SU-DHL-6 (cell line): ENCODE measurements at regions not wholly inside any gene's neighbourhood (a gene's known extent, or its start where the extent isn't known, plus 50 kb on each side); places are given as distances from the start of the nearest gene placed in this dataset.
"Not testable (repeated sequence)": the region's sequence is repeated elsewhere in the genome, so short reads cannot be mapped to it uniquely, and the experiment has no call there.

ENCODE experiments used
- H2AFZ ChIP-seq: fragments of 200-600 bp; sonication (generic); 2 replicates; pipeline ENCODE4 v1.6.1; 2014; ENCODE audit warnings: low read depth, mild to moderate bottlenecking, moderate library complexity, mixed read lengths, antibody characterized with exemption, low read length; ENCODE audit not compliant: severe bottlenecking
- H3F3A ChIP-seq: fragments of 200-600 bp; shearing (Covaris generic); 2 replicates; pipeline ENCODE4 v1.6.0; 2016; ENCODE audit warnings: antibody characterized with exemption, mild to moderate bottlenecking; ENCODE audit not compliant: insufficient read depth
- H3K27ac ChIP-seq: fragments of 200-600 bp; sonication (generic); 2 replicates; pipeline ENCODE4 v1.5.1; 2016; ENCODE audit warnings: low read depth, mild to moderate bottlenecking, low read length, moderate library complexity, mixed read lengths
- H3K27me3 ChIP-seq: fragments of 200-600 bp; sonication (generic), shearing (Covaris generic); 2 replicates; pipeline ENCODE4 v1.6.0; 2014; ENCODE audit warnings: mild to moderate bottlenecking, low read length
- H3K36me3 ChIP-seq: fragments of 200-600 bp; sonication (generic); 2 replicates; pipeline ENCODE4 v1.6.1; 2014; ENCODE audit warnings: mild to moderate bottlenecking, low read length, mixed read lengths
- H3K4me2 ChIP-seq: fragments of 300-600, 200-600 bp; shearing (Covaris generic), sonication (generic); 2 replicates; pipeline ENCODE4 v1.6.0; 2014; ENCODE audit warnings: low read length, low read depth, mild to moderate bottlenecking; ENCODE audit not compliant: poor library complexity, severe bottlenecking
- H3K4me3 ChIP-seq: fragments of 200-600 bp; sonication (generic); 2 replicates; pipeline ENCODE4 v1.5.1; 2014; ENCODE audit warnings: antibody characterized with exemption, low read length, mild to moderate bottlenecking, mixed read lengths; ENCODE audit not compliant: insufficient read depth, poor library complexity, severe bottlenecking
- H3K79me2 ChIP-seq: fragments of 200-600 bp; sonication (generic); 2 replicates; pipeline ENCODE4 v1.6.1; 2014; ENCODE audit warnings: mild to moderate bottlenecking, low read length, moderate library complexity; ENCODE audit not compliant: insufficient read depth
- H3K9ac ChIP-seq: fragments of 200-600 bp; sonication (generic); 2 replicates; pipeline ENCODE4 v1.7.0; 2014; ENCODE audit warnings: mild to moderate bottlenecking, low read length
- H3K9me2 ChIP-seq: fragments of 200-600 bp; sonication (generic); replicated peaks from 2 replicates; pipeline ENCODE4 v1.6.1; 2014; ENCODE audit warnings: low read length; ENCODE audit not compliant: insufficient read depth
- H3K9me3 ChIP-seq: fragments of 200-600 bp; sonication (generic); 2 replicates; pipeline ENCODE4 v1.6.1; 2014; ENCODE audit warnings: low read length, mixed read lengths; ENCODE audit not compliant: insufficient read depth
- H4K20me1 ChIP-seq: fragments of 200-600 bp; sonication (generic); 2 replicates; pipeline ENCODE4 v1.6.1; 2014; ENCODE audit warnings: low read depth, mild to moderate bottlenecking, antibody characterized with exemption, low read length, moderate library complexity, mixed read lengths
- EZH2phosphoT487 ChIP-seq: fragments of 200-600 bp; sonication (generic), shearing (Covaris generic); conservative IDR thresholded peaks from 2 replicates; pipeline ENCODE4 v1.6.1; 2018; ENCODE audit warnings: mild to moderate bottlenecking, antibody characterized with exemption, low read length, moderate library complexity, mixed read lengths
- TF ChIP-seq, protein P1 (sequence below): fragments of 200-600 bp; sonication (generic); IDR thresholded peaks from one replicate; pipeline ENCODE4 v1.5.1; 2017; ENCODE audit warnings: antibody characterized with exemption, mild to moderate bottlenecking, low read length, moderate library complexity; ENCODE audit not compliant: insufficient read depth, poor library complexity, severe bottlenecking

GRCh38 chr6:121594053-121594452 is 158.6 kb downstream of the GJA1 start:
- Histone ChIP-seq H3K79me2 (no peaks in the 10 kb centered on the region), H2AFZ (no peak overlapping the region), H3K27ac (no peak overlapping the region), H3K9me2 (no peaks in the 10 kb centered on the region), H3K4me2 (no peak overlapping the region), H3K36me3 (no peaks in the 10 kb centered on the region), H3K9me3 (no peaks in the 10 kb centered on the region), H3K9ac (no peak overlapping the region), H3F3A (no peaks in the 10 kb centered on the region), H4K20me1 (no peaks in the 10 kb centered on the region), H3K27me3 (no peaks in the 10 kb centered on the region), H3K4me3 (no peak overlapping the region)
- TF ChIP-seq EZH2phosphoT487, result no peak
- TF ChIP-seq, protein P1, sequence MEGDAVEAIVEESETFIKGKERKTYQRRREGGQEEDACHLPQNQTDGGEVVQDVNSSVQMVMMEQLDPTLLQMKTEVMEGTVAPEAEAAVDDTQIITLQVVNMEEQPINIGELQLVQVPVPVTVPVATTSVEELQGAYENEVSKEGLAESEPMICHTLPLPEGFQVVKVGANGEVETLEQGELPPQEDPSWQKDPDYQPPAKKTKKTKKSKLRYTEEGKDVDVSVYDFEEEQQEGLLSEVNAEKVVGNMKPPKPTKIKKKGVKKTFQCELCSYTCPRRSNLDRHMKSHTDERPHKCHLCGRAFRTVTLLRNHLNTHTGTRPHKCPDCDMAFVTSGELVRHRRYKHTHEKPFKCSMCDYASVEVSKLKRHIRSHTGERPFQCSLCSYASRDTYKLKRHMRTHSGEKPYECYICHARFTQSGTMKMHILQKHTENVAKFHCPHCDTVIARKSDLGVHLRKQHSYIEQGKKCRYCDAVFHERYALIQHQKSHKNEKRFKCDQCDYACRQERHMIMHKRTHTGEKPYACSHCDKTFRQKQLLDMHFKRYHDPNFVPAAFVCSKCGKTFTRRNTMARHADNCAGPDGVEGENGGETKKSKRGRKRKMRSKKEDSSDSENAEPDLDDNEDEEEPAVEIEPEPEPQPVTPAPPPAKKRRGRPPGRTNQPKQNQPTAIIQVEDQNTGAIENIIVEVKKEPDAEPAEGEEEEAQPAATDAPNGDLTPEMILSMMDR, result no peak

DNA sequence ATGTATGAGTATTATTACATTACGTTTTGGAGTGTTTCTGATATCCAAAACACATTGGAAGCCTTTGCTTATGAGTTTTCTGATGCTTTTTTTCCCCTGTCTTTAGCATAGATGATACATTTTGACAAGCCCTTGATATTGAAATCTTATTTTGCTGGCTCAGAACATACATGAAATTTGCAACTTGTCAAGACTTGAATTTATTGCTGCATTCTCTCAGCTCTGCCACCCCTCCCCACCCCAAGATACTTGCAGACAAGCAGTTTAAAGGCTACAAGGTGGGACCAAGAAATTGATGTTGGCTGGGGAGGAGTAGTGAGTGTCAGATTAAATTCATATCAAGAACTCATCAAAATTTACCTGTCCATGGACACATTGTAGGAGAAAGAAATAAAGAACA is 160.2 kb downstream of the GJA1 start:
- H3K9me3 ChIP-seq, result no peaks in the 10 kb centered on the region
- no peak overlapping the region for H3K4me3 ChIP-seq
- TF ChIP-seq, protein P1, result no peak
- no peak for TF ChIP-seq EZH2phosphoT487

DNA sequence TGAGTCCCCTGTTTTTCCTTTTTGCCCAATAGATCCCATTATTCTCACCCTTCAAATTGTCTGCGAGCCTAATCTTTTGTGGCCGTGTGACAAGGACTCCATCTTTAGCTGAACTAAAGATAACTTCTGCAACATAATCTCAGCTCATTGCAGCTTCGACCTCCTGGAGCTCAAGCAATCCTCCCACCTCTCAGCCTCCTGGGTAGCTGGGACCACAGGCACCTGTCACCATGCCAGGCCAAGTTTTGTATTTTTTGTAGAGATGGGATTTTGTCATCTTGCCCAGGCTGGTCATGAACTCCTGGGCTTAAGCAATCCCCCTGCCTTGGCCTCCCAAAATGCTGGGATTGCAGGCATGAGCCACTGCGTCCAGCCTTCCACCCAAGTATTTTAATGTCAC is 161.0 kb downstream of the GJA1 start:
- H3K9me3 ChIP-seq, result no peaks in the 10 kb centered on the region
- H3K79me2 ChIP-seq, result no peaks in the 10 kb centered on the region
- H3K27ac ChIP-seq, result no peak overlapping the region
- no peaks in the 10 kb centered on the region for H4K20me1 ChIP-seq
- H3K4me3 ChIP-seq, result no peak overlapping the region
- no peak overlapping the region for H3K4me2 ChIP-seq
- no peak overlapping the region for H3K9ac ChIP-seq
- no peak overlapping the region for H2AFZ ChIP-seq
- no peaks in the 10 kb centered on the region for H3K9me2 ChIP-seq
- TF ChIP-seq, protein P1, result no peak
- no peak for TF ChIP-seq EZH2phosphoT487
- no peaks in the 10 kb centered on the region for H3K36me3 ChIP-seq
- no peaks in the 10 kb centered on the region for H3F3A ChIP-seq
- H3K27me3 ChIP-seq, result no peaks in the 10 kb centered on the region

More for the DNA sequence above, 160.2 kb downstream of the GJA1 start:
- H3K27ac ChIP-seq, result no peak overlapping the region
- no peaks in the 10 kb centered on the region for H3K36me3 ChIP-seq
- H3K27me3 ChIP-seq, result no peaks in the 10 kb centered on the region
- H4K20me1 ChIP-seq, result no peaks in the 10 kb centered on the region
- no peak overlapping the region for H3K9ac ChIP-seq
- H3K4me2 ChIP-seq, result no peak overlapping the region
- no peaks in the 10 kb centered on the region for H3K9me2 ChIP-seq
- no peaks in the 10 kb centered on the region for H3F3A ChIP-seq
- no peak overlapping the region for H2AFZ ChIP-seq
- H3K79me2 ChIP-seq, result no peaks in the 10 kb centered on the region

- Histone ChIP-seq H3K9me3 (no peaks in the 10 kb centered on the region), H3K27me3 (no peaks in the 10 kb centered on the region), H3K4me3 (no peak overlapping the region), H3F3A (no peaks in the 10 kb centered on the region), H3K9me2 (no peaks in the 10 kb centered on the region), H3K4me2 (no peak overlapping the region), H3K79me2 (no peaks in the 10 kb centered on the region), H2AFZ (no peak overlapping the region), H3K27ac (no peak overlapping the region), H4K20me1 (no peaks in the 10 kb centered on the region), H3K9ac (no peak overlapping the region), H3K36me3 (no peaks in the 10 kb centered on the region)
- TF ChIP-seq, protein P1, result no peak
- TF ChIP-seq EZH2phosphoT487, result no peak
Measured at GRCh38 chr6:121597654-121598053, 162.2 kb downstream of the GJA1 start.

- H3K9me2 ChIP-seq, H3K9me3 ChIP-seq, H3K79me2 ChIP-seq, H4K20me1 ChIP-seq, H3K4me2 ChIP-seq, H3K4me3 ChIP-seq, H3K27ac ChIP-seq, H3F3A ChIP-seq, H3K36me3 ChIP-seq, H3K27me3 ChIP-seq, H3K9ac ChIP-seq, H2AFZ ChIP-seq: not testable (repeated sequence)
Measured at GRCh38 chr6:121599331-121599730, 163.9 kb downstream of the GJA1 start.
